ENCODE measurements at regions not wholly inside any gene's neighbourhood (a gene's known extent, or its start where the extent isn't known, plus 50 kb on each side); places are given as distances from the start of the nearest gene placed in this dataset.

- no peak for DNase-seq
Observed at GRCh38 chr9:35540315-35540714, 50.4 kb downstream of the RUSC2 start.

DNA sequence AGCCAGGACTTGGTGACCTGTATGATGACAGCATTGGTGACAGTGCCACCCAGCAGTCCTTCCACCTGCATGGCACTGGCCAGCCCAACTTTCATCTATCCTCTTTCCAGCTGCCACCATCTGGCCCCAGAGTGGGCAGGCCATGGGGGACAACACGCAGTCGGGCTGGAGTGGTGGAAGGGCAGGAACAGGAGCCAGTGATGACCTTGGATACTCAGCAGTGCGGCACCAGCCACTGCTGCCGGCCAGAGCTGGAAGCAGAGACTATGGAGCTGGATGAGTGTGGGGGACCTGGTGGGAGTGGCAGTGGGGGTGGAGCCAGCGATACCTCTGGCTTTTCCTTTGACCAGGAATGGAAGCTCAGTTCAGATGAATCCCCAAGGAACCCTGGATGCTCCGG, 56.9 kb downstream of the RUSC2 start:
- DNase-seq = no peak

DNA sequence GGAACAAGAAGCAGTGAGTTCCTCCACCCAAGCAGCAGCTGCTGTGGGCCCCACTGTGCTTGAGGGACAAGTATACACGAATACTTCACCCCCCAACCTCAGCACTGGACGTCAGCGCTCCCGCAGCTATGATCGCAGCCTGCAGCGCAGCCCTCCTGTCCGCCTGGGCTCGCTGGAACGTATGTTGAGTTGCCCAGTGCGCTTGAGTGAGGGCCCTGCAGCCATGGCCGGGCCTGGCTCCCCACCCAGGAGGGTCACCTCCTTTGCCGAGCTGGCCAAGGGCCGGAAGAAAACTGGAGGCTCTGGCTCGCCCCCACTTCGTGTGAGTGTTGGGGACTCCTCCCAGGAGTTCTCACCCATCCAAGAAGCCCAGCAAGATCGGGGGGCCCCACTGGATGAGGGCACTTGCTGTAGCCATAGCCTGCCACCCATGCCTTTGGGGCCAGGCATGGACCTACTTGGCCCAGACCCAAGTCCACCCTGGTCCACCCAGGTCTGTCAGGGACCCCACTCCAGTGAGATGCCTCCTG, 57.1 kb upstream of the TESK1 start:
- no peak for DNase-seq

DNA sequence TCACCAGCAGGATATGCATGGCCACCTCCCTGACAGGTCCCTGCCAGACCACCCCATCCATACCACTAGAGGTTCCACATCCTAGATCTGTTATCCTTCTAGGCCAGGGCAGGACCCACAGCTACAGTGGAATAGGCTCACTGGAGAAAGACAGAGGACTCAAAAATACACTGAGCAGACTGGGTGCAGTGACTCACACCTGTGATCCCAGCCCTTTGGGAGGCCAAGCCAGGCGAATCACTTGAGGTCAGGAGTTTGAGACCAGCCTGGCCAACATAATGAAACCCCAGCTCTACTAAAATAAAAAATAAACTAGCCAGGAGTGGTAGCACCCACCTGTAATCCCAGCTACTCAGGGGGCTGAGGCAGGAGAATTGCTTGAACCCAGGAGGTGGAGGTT, 56.5 kb upstream of the TESK1 start:
- DNase-seq = no peak

DNA sequence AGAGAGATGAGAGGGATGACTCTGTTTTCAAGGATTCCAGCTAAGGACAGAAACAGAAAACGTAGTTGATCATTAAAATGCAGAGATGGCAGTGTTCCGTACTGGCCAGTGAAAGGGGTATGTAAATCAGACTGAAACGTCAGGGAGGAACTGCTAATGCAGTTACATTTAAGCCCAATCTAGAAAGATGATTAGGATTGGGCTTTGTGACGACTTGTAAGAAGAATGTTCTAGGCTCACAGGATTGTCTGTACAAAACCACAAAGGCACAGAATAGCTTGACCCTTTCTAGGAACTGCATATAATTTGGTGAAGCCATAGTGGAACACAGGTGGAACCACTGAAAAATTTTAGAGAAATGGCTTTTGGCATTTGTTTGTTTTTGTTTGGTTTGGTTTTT, 55.6 kb upstream of the TESK1 start:
- DNase-seq = no peak

DNA sequence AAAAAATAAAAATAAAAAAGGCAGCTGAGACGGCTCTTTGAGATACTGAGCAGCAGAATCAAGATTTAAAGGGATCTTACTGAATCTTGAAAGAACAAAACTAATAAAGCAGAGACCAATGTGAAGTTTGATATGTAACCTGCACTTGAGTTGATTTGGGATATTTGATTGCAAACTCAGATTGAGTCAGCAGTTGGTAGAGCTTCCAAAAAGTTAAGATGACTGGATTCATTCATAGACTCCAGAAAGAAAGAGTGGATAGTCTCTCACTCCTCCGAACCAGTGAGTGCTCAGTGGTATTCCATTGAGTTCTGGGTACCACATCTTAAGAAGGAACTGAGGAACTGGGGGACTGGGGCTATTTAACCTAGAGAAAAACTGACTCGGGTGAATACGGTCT, 52.7 kb upstream of the TESK1 start:
- no peak for DNase-seq

DNA sequence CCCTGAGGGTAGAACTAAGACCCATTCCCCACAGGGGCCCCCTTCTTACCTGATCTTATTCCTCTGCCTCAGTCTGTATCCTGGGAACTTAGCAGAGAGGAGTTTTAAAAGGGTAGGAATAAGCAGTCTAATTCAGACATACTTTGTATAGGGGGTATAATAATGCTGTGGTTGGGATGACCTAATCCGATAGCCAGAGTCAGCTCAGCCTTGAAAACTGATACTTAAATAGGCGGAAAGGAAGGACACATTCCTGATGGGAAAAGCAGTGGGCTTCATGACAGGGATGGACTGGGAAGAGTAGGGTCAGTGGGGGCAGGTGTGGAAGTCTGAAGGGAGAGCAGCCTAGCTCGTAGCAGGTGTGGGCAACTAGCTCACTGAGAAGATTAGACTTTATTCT, 52.2 kb upstream of the TESK1 start:
- no peak for DNase-seq

- DNase-seq = peak in 12 of 14 donors; percentile 26 to 75 (median 44)
Observed at GRCh38 chr9:35553670-35554543, 51.2 kb upstream of the TESK1 start.

DNA sequence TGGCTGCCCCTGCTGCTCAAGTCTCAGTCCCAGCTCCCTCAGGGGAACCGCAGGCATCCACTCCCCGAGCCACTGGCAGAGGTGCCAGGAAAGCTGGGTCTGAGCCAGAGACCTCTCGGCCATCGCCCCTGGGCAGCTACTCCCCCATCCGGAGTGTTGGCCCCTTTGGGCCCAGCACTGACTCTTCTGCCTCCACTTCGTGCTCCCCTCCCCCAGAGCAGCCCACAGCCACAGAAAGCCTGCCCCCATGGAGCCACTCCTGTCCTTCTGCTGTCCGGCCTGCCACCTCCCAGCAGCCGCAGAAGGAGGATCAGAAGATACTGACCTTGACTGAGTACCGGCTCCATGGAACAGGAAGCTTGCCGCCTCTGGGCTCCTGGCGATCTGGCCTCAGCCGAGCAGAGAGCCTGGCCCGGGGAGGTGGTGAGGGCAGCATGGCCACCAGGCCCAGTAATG, 49.8 kb upstream of the TESK1 start:
- no peak for DNase-seq
